ENCODE measurements at regions not wholly inside any gene's neighbourhood (a gene's known extent, or its start where the extent isn't known, plus 50 kb on each side); places are given as distances from the start of the nearest gene placed in this dataset.

- Histone ChIP-seq H3K27me3 (no peaks in the 10 kb centered on the region), H3K27ac (replicated peaks in 1 of 4) (no peak overlapping the region), H3K36me3 (no peaks in the 10 kb centered on the region), H3K4me3 (no peak overlapping the region), H3K9me3 (no peaks in the 10 kb centered on the region), H3K4me1 (peaks cover 0 to 10% (median 8%) of the 10 kb centered on the region in 4 donors)
- no peak for DNase-seq (ENCODE audit: extremely low spot score)
- no peak for TF ChIP-seq POLR2A (IDR thresholded peaks at IDR 0.05; ENCODE audit: low read depth)
- no peak for TF ChIP-seq EP300 (IDR thresholded peaks at IDR 0.05)
- no peak for TF ChIP-seq CTCF (IDR thresholded peaks at IDR 0.05)
- TF ChIP-seq POLR2AphosphoS5 (IDR thresholded peaks at IDR 0.05) = no peak
- WGBS = 94% methylated on average over 1 of the region's 1 CpG
- intact Hi-C loops (cut with DNase I) = no loop called here
Measured at GRCh38 chr6:126955621-126956020, 162.8 kb upstream of the RSPO3 start.

GRCh38 chr6:126957721-126958120, 160.8 kb upstream of the RSPO3 start:
- no peaks in the 10 kb centered on the region for H3K27me3 ChIP-seq
- 88% methylated on average over 3 of the region's 3 CpGs for WGBS
- H3K4me1 ChIP-seq = peaks cover 0 to under 1% (median 0%) of the 10 kb centered on the region in 4 donors
- no peaks in the 10 kb centered on the region for H3K9me3 ChIP-seq
- H3K36me3 ChIP-seq = no peaks in the 10 kb centered on the region
- no peak for DNase-seq (ENCODE audit: extremely low spot score)
- intact Hi-C loops (cut with DNase I) = no loop called here
- H3K27ac ChIP-seq (replicated peaks in 1 of 4) = no peak overlapping the region
- H3K4me3 ChIP-seq = no peak overlapping the region
- no peak for TF ChIP-seq CTCF (IDR thresholded peaks at IDR 0.05)
- no peak for TF ChIP-seq POLR2AphosphoS5 (IDR thresholded peaks at IDR 0.05)
- no peak for TF ChIP-seq POLR2A (IDR thresholded peaks at IDR 0.05; ENCODE audit: low read depth)
- no peak for TF ChIP-seq EP300 (IDR thresholded peaks at IDR 0.05)

- H3K36me3 ChIP-seq = no peaks in the 10 kb centered on the region
- 93% methylated on average over 1 of the region's 1 CpG for WGBS
- intact Hi-C loops (cut with DNase I) = no loop called here
- H3K9me3 ChIP-seq = no peaks in the 10 kb centered on the region
- H3K27ac ChIP-seq (replicated peaks in 1 of 4) = no peak overlapping the region
- no peak overlapping the region for H3K4me3 ChIP-seq
- H3K27me3 ChIP-seq = no peaks in the 10 kb centered on the region
- no peak for DNase-seq (ENCODE audit: extremely low spot score)
- TF ChIP-seq POLR2AphosphoS5 (IDR thresholded peaks at IDR 0.05) = no peak
- no peak for TF ChIP-seq POLR2A (IDR thresholded peaks at IDR 0.05; ENCODE audit: low read depth)
- TF ChIP-seq EP300 (IDR thresholded peaks at IDR 0.05) = no peak
- no peak for TF ChIP-seq CTCF (IDR thresholded peaks at IDR 0.05)
- H3K4me1 ChIP-seq = no peaks in the 10 kb centered on the region
Measured at GRCh38 chr6:126959765-126960164, 158.7 kb upstream of the RSPO3 start.

- no peaks in the 10 kb centered on the region for H3K9me3 ChIP-seq
- H3K27me3 ChIP-seq = no peaks in the 10 kb centered on the region
- whole genome bisulfite sequencing = 86% methylated on average over 8 of the region's 8 CpGs
- peaks cover 0 to 4% (median 0%) of the 10 kb centered on the region in 4 donors for H3K4me1 ChIP-seq
- intact Hi-C loops (cut with DNase I) = no loop called here
- H3K4me3 ChIP-seq = no peak overlapping the region
- no peaks in the 10 kb centered on the region for H3K36me3 ChIP-seq
- no peak overlapping the region for H3K27ac ChIP-seq (replicated peaks in 1 of 4)
- TF ChIP-seq POLR2AphosphoS5 (IDR thresholded peaks at IDR 0.05) = no peak
- no peak for TF ChIP-seq CTCF (IDR thresholded peaks at IDR 0.05)
- no peak for TF ChIP-seq EP300 (IDR thresholded peaks at IDR 0.05)
- TF ChIP-seq POLR2A (IDR thresholded peaks at IDR 0.05; ENCODE audit: low read depth) = no peak
- no peak for DNase-seq (ENCODE audit: extremely low spot score)
Measured at GRCh38 chr6:126963077-126963809, 155.2 kb upstream of the RSPO3 start.
